ENCODE measurements at regions not wholly inside any gene's neighbourhood (a gene's known extent, or its start where the extent isn't known, plus 50 kb on each side); places are given as distances from the start of the nearest gene placed in this dataset.

DNA sequence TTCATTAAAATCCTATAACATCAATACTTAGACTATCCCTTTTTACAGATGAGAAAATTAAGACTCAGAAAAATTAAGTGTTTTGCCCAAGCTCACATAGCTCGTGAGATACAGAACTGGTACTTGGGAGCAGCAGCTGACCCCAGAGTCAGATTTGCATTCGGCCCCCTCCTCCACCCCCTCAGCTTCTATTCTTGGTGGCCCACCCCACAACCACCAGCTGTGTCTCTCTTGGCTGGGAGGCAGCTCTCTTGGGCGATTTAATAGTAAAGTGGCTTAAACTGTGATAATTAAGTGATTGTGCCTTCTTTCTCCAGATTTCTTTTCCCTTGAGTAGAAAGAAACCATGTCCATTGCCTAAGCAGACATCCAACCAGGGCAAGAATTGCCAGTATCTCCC, 203.6 kb upstream of the PDZRN3 start:
- Histone ChIP-seq H3K79me2 (ENCODE audit: insufficient read depth) (no peaks in the 10 kb centered on the region), H3K9me3 (no peaks in the 10 kb centered on the region), H3K27ac (ENCODE audit: low read depth in 2 of 2, low read length in 1 of 2) (no peak overlapping the region), H3K4me2 (no peak overlapping the region), H3K9ac (no peak overlapping the region), H2AFZ (ENCODE audit: low read depth) (no peak overlapping the region), H3K4me1 (ENCODE audit: control insufficient read depth in 1 of 2, insufficient read depth in 2 of 2, low read depth in 1 of 2, low read length in 1 of 2) (no peaks in the 10 kb centered on the region), H3K36me3 (replicated peaks in 1 of 2; ENCODE audit: control insufficient read depth in 1 of 2, insufficient read depth in 2 of 2, low read length in 1 of 2) (no peaks in the 10 kb centered on the region), H3K27me3 (ENCODE audit: insufficient read depth) (no peaks in the 10 kb centered on the region), H3F3A (replicated peaks; ENCODE audit: insufficient read depth) (no peaks in the 10 kb centered on the region), H4K20me1 (ENCODE audit: insufficient read depth) (no peaks in the 10 kb centered on the region), H3K4me3 (ENCODE audit: low read depth in 2 of 2, low read length in 1 of 2) (no peak overlapping the region), H3K9me2 (no peaks in the 10 kb centered on the region)
- POLR2A ChIA-PET, result no interaction called here
- DNase-seq, result no peak
- WGBS (ENCODE audit: low lambda C conversion rate), result 55% methylated on average over 3 of the region's 3 CpGs
- TF ChIP-seq EP300 (IDR thresholded peaks at IDR 0.05; ENCODE audit: borderline replicate concordance in 1 of 2, low read depth in 1 of 2, low read length in 1 of 2) (no peak), RFX5 (IDR thresholded peaks at IDR 0.05; ENCODE audit: low read length) (no peak), SMC3 (IDR thresholded peaks at IDR 0.05; ENCODE audit: low read depth, low read length) (no peak), MEF2A (IDR thresholded peaks at IDR 0.05; ENCODE audit: borderline replicate concordance, low read depth) (no peak), RCOR1 (IDR thresholded peaks at IDR 0.05; ENCODE audit: low read length) (no peak), FOSL2 (IDR thresholded peaks at IDR 0.05; ENCODE audit: borderline replicate concordance, low read depth) (no peak), SIN3A (IDR thresholded peaks at IDR 0.05; ENCODE audit: borderline replicate concordance, low read depth, low read length) (no peak)
- TF ChIP-seq, protein P1, sequence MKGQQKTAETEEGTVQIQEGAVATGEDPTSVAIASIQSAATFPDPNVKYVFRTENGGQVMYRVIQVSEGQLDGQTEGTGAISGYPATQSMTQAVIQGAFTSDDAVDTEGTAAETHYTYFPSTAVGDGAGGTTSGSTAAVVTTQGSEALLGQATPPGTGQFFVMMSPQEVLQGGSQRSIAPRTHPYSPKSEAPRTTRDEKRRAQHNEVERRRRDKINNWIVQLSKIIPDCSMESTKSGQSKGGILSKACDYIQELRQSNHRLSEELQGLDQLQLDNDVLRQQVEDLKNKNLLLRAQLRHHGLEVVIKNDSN (IDR thresholded peaks at IDR 0.05; ENCODE audit: borderline replicate concordance, low read depth), result no peak
- TF ChIP-seq, protein P2, sequence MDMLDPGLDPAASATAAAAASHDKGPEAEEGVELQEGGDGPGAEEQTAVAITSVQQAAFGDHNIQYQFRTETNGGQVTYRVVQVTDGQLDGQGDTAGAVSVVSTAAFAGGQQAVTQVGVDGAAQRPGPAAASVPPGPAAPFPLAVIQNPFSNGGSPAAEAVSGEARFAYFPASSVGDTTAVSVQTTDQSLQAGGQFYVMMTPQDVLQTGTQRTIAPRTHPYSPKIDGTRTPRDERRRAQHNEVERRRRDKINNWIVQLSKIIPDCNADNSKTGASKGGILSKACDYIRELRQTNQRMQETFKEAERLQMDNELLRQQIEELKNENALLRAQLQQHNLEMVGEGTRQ (IDR thresholded peaks at IDR 0.05; ENCODE audit: borderline replicate concordance, low read depth, low read length), result no peak
- TF ChIP-seq, protein P3, sequence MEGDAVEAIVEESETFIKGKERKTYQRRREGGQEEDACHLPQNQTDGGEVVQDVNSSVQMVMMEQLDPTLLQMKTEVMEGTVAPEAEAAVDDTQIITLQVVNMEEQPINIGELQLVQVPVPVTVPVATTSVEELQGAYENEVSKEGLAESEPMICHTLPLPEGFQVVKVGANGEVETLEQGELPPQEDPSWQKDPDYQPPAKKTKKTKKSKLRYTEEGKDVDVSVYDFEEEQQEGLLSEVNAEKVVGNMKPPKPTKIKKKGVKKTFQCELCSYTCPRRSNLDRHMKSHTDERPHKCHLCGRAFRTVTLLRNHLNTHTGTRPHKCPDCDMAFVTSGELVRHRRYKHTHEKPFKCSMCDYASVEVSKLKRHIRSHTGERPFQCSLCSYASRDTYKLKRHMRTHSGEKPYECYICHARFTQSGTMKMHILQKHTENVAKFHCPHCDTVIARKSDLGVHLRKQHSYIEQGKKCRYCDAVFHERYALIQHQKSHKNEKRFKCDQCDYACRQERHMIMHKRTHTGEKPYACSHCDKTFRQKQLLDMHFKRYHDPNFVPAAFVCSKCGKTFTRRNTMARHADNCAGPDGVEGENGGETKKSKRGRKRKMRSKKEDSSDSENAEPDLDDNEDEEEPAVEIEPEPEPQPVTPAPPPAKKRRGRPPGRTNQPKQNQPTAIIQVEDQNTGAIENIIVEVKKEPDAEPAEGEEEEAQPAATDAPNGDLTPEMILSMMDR (IDR thresholded peaks at IDR 0.05), result no peak
- CTCF ChIA-PET, result interaction anchor here (0.9 to 1.7 kb wide), 3 partner anchors 12 to 322 kb away, joined by 3 to 5 read pairs (median 3); no protein-coding TSS in a partner anchor

DNA sequence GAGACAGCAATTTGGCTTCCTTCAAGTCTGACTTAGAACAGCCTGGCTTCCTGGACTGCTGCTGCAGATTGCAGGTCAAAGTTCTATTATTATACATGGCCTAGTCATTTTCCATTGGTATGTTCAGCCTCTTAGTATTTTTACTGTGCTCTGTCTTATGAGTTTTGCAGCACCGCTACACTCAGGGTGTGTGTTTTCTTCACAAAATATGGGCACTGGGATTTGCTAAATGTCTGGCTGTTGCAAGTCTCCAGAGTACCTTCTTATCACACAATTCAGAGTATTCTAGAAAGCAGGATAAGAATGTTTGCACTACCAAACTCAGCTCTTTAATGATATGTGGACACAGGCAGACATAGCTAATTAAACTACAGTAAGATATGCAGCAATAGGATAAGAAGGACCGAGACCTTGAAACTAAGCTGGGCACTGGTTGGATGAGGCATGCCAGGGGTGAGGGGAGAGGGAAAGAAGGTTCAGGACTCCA, 203.0 kb upstream of the PDZRN3 start:
- H2AFZ ChIP-seq (ENCODE audit: low read depth), result no peak overlapping the region

More for the DNA sequence above, 203.0 kb upstream of the PDZRN3 start:
- no peak for DNase-seq
- Histone ChIP-seq H3K27me3 (ENCODE audit: insufficient read depth) (no peaks in the 10 kb centered on the region), H3K9me2 (no peaks in the 10 kb centered on the region), H3K36me3 (replicated peaks in 1 of 2; ENCODE audit: control insufficient read depth in 1 of 2, insufficient read depth in 2 of 2, low read length in 1 of 2) (no peaks in the 10 kb centered on the region), H3K79me2 (ENCODE audit: insufficient read depth) (no peaks in the 10 kb centered on the region), H3K4me3 (ENCODE audit: low read depth in 2 of 2, low read length in 1 of 2) (no peak overlapping the region), H3K27ac (ENCODE audit: low read depth in 2 of 2, low read length in 1 of 2) (no peak overlapping the region), H3K9ac (no peak overlapping the region), H4K20me1 (ENCODE audit: insufficient read depth) (no peaks in the 10 kb centered on the region), H3K4me1 (ENCODE audit: control insufficient read depth in 1 of 2, insufficient read depth in 2 of 2, low read depth in 1 of 2, low read length in 1 of 2) (no peaks in the 10 kb centered on the region), H3K4me2 (no peak overlapping the region), H3F3A (replicated peaks; ENCODE audit: insufficient read depth) (no peaks in the 10 kb centered on the region), H3K9me3 (no peaks in the 10 kb centered on the region)
- POLR2A ChIA-PET, result no interaction called here
- WGBS (ENCODE audit: low lambda C conversion rate), result 63% methylated on average over 2 of the region's 2 CpGs
- TF ChIP-seq FOSL2 (IDR thresholded peaks at IDR 0.05; ENCODE audit: borderline replicate concordance, low read depth), result no peak
- TF ChIP-seq EP300 (IDR thresholded peaks at IDR 0.05; ENCODE audit: borderline replicate concordance in 1 of 2, low read depth in 1 of 2, low read length in 1 of 2), result no peak
- TF ChIP-seq NFIC (IDR thresholded peaks at IDR 0.05; ENCODE audit: borderline replicate concordance), result no peak
- TF ChIP-seq JUND (IDR thresholded peaks at IDR 0.05), result no peak
- no peak for TF ChIP-seq GATA2 (CRISPR knock-in tag; IDR thresholded peaks at IDR 0.05)
- CTCF ChIA-PET, result interaction anchor here (0.9 to 1.7 kb wide), 3 partner anchors 12 to 322 kb away, joined by 3 to 5 read pairs (median 3); no protein-coding TSS in a partner anchor
